ENCODE measurements at regions not wholly inside any gene's neighbourhood (a gene's known extent, or its start where the extent isn't known, plus 50 kb on each side); places are given as distances from the start of the nearest gene placed in this dataset.

GRCh38 chr12:60836651-60837050 is 1240.8 kb downstream of the SLC16A7 start:
- H3K4me2 ChIP-seq (ENCODE audit: low read length): no peak overlapping the region
- no peak overlapping the region for H2BK120ac ChIP-seq (ENCODE audit: low read depth, low read length)
- H3K27me3 ChIP-seq (ENCODE audit: insufficient read depth, low read length, poor library complexity): no peaks in the 10 kb centered on the region
- no peak overlapping the region for H2BK5ac ChIP-seq (ENCODE audit: low read length)
- H3K36me3 ChIP-seq (ENCODE audit: control insufficient read depth, insufficient read depth, low read length): no peaks in the 10 kb centered on the region
- no peak overlapping the region for H2AK5ac ChIP-seq (ENCODE audit: low read length)
- H3K79me1 ChIP-seq (ENCODE audit: low read length): no peaks in the 10 kb centered on the region
- DNase-seq: no peak
- H3K56ac ChIP-seq (ENCODE audit: low read length): no peak overlapping the region
- H2BK15ac ChIP-seq (replicated peaks; ENCODE audit: low read depth): no peak overlapping the region
- WGBS (ENCODE audit: extremely low coverage, insufficient coverage, low lambda C conversion rate): no CpG with 5 or more reads among the region's 1 CpG
- no peak overlapping the region for H3K23ac ChIP-seq (ENCODE audit: low read length)
- no peak overlapping the region for H4K5ac ChIP-seq (ENCODE audit: low read length)
- H3K9ac ChIP-seq (ENCODE audit: low read length): no peak overlapping the region
- H3K79me2 ChIP-seq (ENCODE audit: control insufficient read depth, insufficient read depth, low read length): no peaks in the 10 kb centered on the region
- no peak overlapping the region for H4K8ac ChIP-seq (ENCODE audit: low read depth, low read length)
- no peak overlapping the region for H3K4ac ChIP-seq (ENCODE audit: low read depth, low read length)
- no peak overlapping the region for H3K18ac ChIP-seq (ENCODE audit: low read length)
- H3K27ac ChIP-seq (ENCODE audit: low read depth, low read length): no peak overlapping the region
- no peaks in the 10 kb centered on the region for H3K4me1 ChIP-seq (ENCODE audit: control insufficient read depth, low read depth, low read length)
- no peak overlapping the region for H3K4me3 ChIP-seq (ENCODE audit: low read length)

GRCh38 chr12:60842181-60842580 is 1246.4 kb downstream of the SLC16A7 start:
- no CpG with 5 or more reads among the region's 2 CpGs for WGBS (ENCODE audit: extremely low coverage, insufficient coverage, low lambda C conversion rate)
- H3K27ac ChIP-seq (ENCODE audit: low read depth, low read length): no peak overlapping the region
- H3K36me3 ChIP-seq (ENCODE audit: control insufficient read depth, insufficient read depth, low read length): no peaks in the 10 kb centered on the region
- no peak overlapping the region for H2AK5ac ChIP-seq (ENCODE audit: low read length)
- DNase-seq: no peak
- H2BK15ac ChIP-seq (replicated peaks; ENCODE audit: low read depth): no peak overlapping the region
- H3K23ac ChIP-seq (ENCODE audit: low read length): no peak overlapping the region
- H3K4me3 ChIP-seq (ENCODE audit: low read length): no peak overlapping the region
- no peak overlapping the region for H3K4me2 ChIP-seq (ENCODE audit: low read length)
- no peaks in the 10 kb centered on the region for H3K4me1 ChIP-seq (ENCODE audit: control insufficient read depth, low read depth, low read length)
- no peak overlapping the region for H3K9ac ChIP-seq (ENCODE audit: low read length)
- no peaks in the 10 kb centered on the region for H3K27me3 ChIP-seq (ENCODE audit: insufficient read depth, low read length, poor library complexity)
- no peak overlapping the region for H2BK120ac ChIP-seq (ENCODE audit: low read depth, low read length)
- no peaks in the 10 kb centered on the region for H3K79me1 ChIP-seq (ENCODE audit: low read length)
- no peak overlapping the region for H3K56ac ChIP-seq (ENCODE audit: low read length)
- no peak overlapping the region for H4K5ac ChIP-seq (ENCODE audit: low read length)
- no peak overlapping the region for H3K18ac ChIP-seq (ENCODE audit: low read length)
- no peaks in the 10 kb centered on the region for H3K79me2 ChIP-seq (ENCODE audit: control insufficient read depth, insufficient read depth, low read length)
- H4K8ac ChIP-seq (ENCODE audit: low read depth, low read length): no peak overlapping the region
- no peak overlapping the region for H2BK5ac ChIP-seq (ENCODE audit: low read length)
- no peak overlapping the region for H3K4ac ChIP-seq (ENCODE audit: low read depth, low read length)

- H2BK5ac ChIP-seq (ENCODE audit: low read length): no peak overlapping the region
- H3K4ac ChIP-seq (ENCODE audit: low read depth, low read length): no peak overlapping the region
- no peak overlapping the region for H3K56ac ChIP-seq (ENCODE audit: low read length)
- H3K18ac ChIP-seq (ENCODE audit: low read length): no peak overlapping the region
- no peak for DNase-seq
- H3K27ac ChIP-seq (ENCODE audit: low read depth, low read length): no peak overlapping the region
- no peak overlapping the region for H3K23ac ChIP-seq (ENCODE audit: low read length)
- no peaks in the 10 kb centered on the region for H3K4me1 ChIP-seq (ENCODE audit: control insufficient read depth, low read depth, low read length)
- H3K36me3 ChIP-seq (ENCODE audit: control insufficient read depth, insufficient read depth, low read length): no peaks in the 10 kb centered on the region
- H2BK15ac ChIP-seq (replicated peaks; ENCODE audit: low read depth): no peak overlapping the region
- no peak overlapping the region for H3K9ac ChIP-seq (ENCODE audit: low read length)
- no peak overlapping the region for H4K5ac ChIP-seq (ENCODE audit: low read length)
- H3K79me1 ChIP-seq (ENCODE audit: low read length): no peaks in the 10 kb centered on the region
- no peak overlapping the region for H2AK5ac ChIP-seq (ENCODE audit: low read length)
- no peak overlapping the region for H3K4me3 ChIP-seq (ENCODE audit: low read length)
- H3K79me2 ChIP-seq (ENCODE audit: control insufficient read depth, insufficient read depth, low read length): no peaks in the 10 kb centered on the region
- no peak overlapping the region for H3K4me2 ChIP-seq (ENCODE audit: low read length)
- H4K8ac ChIP-seq (ENCODE audit: low read depth, low read length): no peak overlapping the region
- no peaks in the 10 kb centered on the region for H3K27me3 ChIP-seq (ENCODE audit: insufficient read depth, low read length, poor library complexity)
- H2BK120ac ChIP-seq (ENCODE audit: low read depth, low read length): no peak overlapping the region
These were observed 1248.3 kb downstream of the SLC16A7 start for GRCh38 chr12:60844101-60844500.

- Histone ChIP-seq H3K79me2 (ENCODE audit: control insufficient read depth, insufficient read depth, low read length) (no peaks in the 10 kb centered on the region), H2AK5ac (ENCODE audit: low read length) (no peak overlapping the region), H4K5ac (ENCODE audit: low read length) (no peak overlapping the region), H2BK5ac (ENCODE audit: low read length) (no peak overlapping the region), H3K18ac (ENCODE audit: low read length) (no peak overlapping the region), H4K8ac (ENCODE audit: low read depth, low read length) (no peak overlapping the region), H2BK120ac (ENCODE audit: low read depth, low read length) (no peak overlapping the region), H3K9ac (ENCODE audit: low read length) (no peak overlapping the region), H3K79me1 (ENCODE audit: low read length) (no peaks in the 10 kb centered on the region), H3K27me3 (ENCODE audit: insufficient read depth, low read length, poor library complexity) (no peaks in the 10 kb centered on the region), H3K36me3 (ENCODE audit: control insufficient read depth, insufficient read depth, low read length) (no peaks in the 10 kb centered on the region), H3K4me3 (ENCODE audit: low read length) (no peak overlapping the region), H3K27ac (ENCODE audit: low read depth, low read length) (no peak overlapping the region), H2BK15ac (replicated peaks; ENCODE audit: low read depth) (no peak overlapping the region), H3K4ac (ENCODE audit: low read depth, low read length) (no peak overlapping the region), H3K56ac (ENCODE audit: low read length) (no peak overlapping the region), H3K4me2 (ENCODE audit: low read length) (no peak overlapping the region), H3K23ac (ENCODE audit: low read length) (no peak overlapping the region), H3K4me1 (ENCODE audit: control insufficient read depth, low read depth, low read length) (no peaks in the 10 kb centered on the region)
- WGBS (ENCODE audit: extremely low coverage, insufficient coverage, low lambda C conversion rate): no CpG with 5 or more reads among the region's 1 CpG
- DNase-seq: no peak
These were observed 1249.0 kb downstream of the SLC16A7 start for GRCh38 chr12:60844875-60845274.

- Histone ChIP-seq H3K4me1 (ENCODE audit: control insufficient read depth, low read depth, low read length) (no peaks in the 10 kb centered on the region), H2AK5ac (ENCODE audit: low read length) (no peak overlapping the region), H3K27ac (ENCODE audit: low read depth, low read length) (no peak overlapping the region), H4K8ac (ENCODE audit: low read depth, low read length) (no peak overlapping the region), H3K79me2 (ENCODE audit: control insufficient read depth, insufficient read depth, low read length) (no peaks in the 10 kb centered on the region), H3K23ac (ENCODE audit: low read length) (no peak overlapping the region), H3K18ac (ENCODE audit: low read length) (no peak overlapping the region), H3K4me3 (ENCODE audit: low read length) (no peak overlapping the region), H3K36me3 (ENCODE audit: control insufficient read depth, insufficient read depth, low read length) (no peaks in the 10 kb centered on the region), H3K4ac (ENCODE audit: low read depth, low read length) (no peak overlapping the region), H3K27me3 (ENCODE audit: insufficient read depth, low read length, poor library complexity) (no peaks in the 10 kb centered on the region), H2BK15ac (replicated peaks; ENCODE audit: low read depth) (no peak overlapping the region), H3K56ac (ENCODE audit: low read length) (no peak overlapping the region), H3K9ac (ENCODE audit: low read length) (no peak overlapping the region), H2BK5ac (ENCODE audit: low read length) (no peak overlapping the region), H4K5ac (ENCODE audit: low read length) (no peak overlapping the region), H2BK120ac (ENCODE audit: low read depth, low read length) (no peak overlapping the region), H3K4me2 (ENCODE audit: low read length) (no peak overlapping the region), H3K79me1 (ENCODE audit: low read length) (no peaks in the 10 kb centered on the region)
- WGBS (ENCODE audit: extremely low coverage, insufficient coverage, low lambda C conversion rate): no CpG with 5 or more reads among the region's 4 CpGs
- no peak for DNase-seq
These were observed 1249.9 kb downstream of the SLC16A7 start for GRCh38 chr12:60845696-60846095.

DNA sequence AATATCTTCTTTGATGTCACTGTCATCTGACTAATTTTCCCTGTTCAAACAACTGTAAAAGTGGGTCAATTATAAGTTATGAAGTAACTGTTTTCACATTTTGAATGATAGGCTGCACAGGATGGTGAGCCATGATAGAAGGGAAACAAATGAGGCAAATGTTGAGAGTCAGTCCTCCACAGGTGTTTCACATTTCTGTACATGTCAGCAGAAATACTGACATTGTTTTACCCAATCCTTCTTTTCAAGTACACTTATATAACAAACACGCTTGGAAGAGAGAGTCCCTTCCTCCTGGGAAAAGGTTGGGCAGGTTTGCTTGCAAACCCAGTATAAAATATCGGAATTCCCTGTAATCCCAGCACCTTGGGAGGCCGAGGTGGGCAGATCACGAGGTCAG is 1251.5 kb downstream of the SLC16A7 start:
- Histone ChIP-seq H2BK5ac (ENCODE audit: low read length) (no peak overlapping the region), H3K56ac (ENCODE audit: low read length) (no peak overlapping the region), H3K18ac (ENCODE audit: low read length) (no peak overlapping the region), H4K5ac (ENCODE audit: low read length) (no peak overlapping the region), H3K27me3 (ENCODE audit: insufficient read depth, low read length, poor library complexity) (no peaks in the 10 kb centered on the region), H2BK120ac (ENCODE audit: low read depth, low read length) (no peak overlapping the region), H2AK5ac (ENCODE audit: low read length) (no peak overlapping the region), H2BK15ac (replicated peaks; ENCODE audit: low read depth) (no peak overlapping the region), H3K4ac (ENCODE audit: low read depth, low read length) (no peak overlapping the region), H4K8ac (ENCODE audit: low read depth, low read length) (no peak overlapping the region), H3K27ac (ENCODE audit: low read depth, low read length) (no peak overlapping the region), H3K9ac (ENCODE audit: low read length) (no peak overlapping the region), H3K36me3 (ENCODE audit: control insufficient read depth, insufficient read depth, low read length) (no peaks in the 10 kb centered on the region), H3K79me1 (ENCODE audit: low read length) (no peaks in the 10 kb centered on the region), H3K23ac (ENCODE audit: low read length) (no peak overlapping the region), H3K4me2 (ENCODE audit: low read length) (no peak overlapping the region), H3K79me2 (ENCODE audit: control insufficient read depth, insufficient read depth, low read length) (no peaks in the 10 kb centered on the region), H3K4me1 (ENCODE audit: control insufficient read depth, low read depth, low read length) (no peaks in the 10 kb centered on the region), H3K4me3 (ENCODE audit: low read length) (no peak overlapping the region)
- WGBS (ENCODE audit: extremely low coverage, insufficient coverage, low lambda C conversion rate): no CpG with 5 or more reads among the region's 4 CpGs
- no peak for DNase-seq
